H1 (cell line): ENCODE measurements at regions not wholly inside any gene's neighbourhood (a gene's known extent, or its start where the extent isn't known, plus 50 kb on each side); places are given as distances from the start of the nearest gene placed in this dataset.

Experiments used
- NRF1 ChIP-seq: IDR thresholded peaks from 2 replicates; pipeline ENCODE4 v1.6.1; 2011; ENCODE audit warnings: mild to moderate bottlenecking, low read depth, low read length, improper control_type of control experiment
- POU5F1 ChIP-seq: IDR thresholded peaks from 2 replicates; pipeline ENCODE4 v1.6.1; 2011; ENCODE audit warnings: low read depth, mild to moderate bottlenecking, low read length, moderate library complexity
- RXRA ChIP-seq: IDR thresholded peaks from 2 replicates; pipeline ENCODE4 v1.6.1; 2011; ENCODE audit warnings: low read depth, mild to moderate bottlenecking, low read length, moderate library complexity; ENCODE audit not compliant: insufficient read depth

- no peak for TF ChIP-seq RXRA
- no peak for TF ChIP-seq NRF1
- no peak for TF ChIP-seq POU5F1
These were observed 253.7 kb upstream of the PFKP start (continued) for GRCh38 chr10:2813693-2814092.
